Globus pallidus (tissue), 1 donor: ENCODE measurements at regions not wholly inside any gene's neighbourhood (a gene's known extent, or its start where the extent isn't known, plus 50 kb on each side); places are given as distances from the start of the nearest gene placed in this dataset.

Experiments used
- DNase-seq: peaks from one replicate; pipeline ENCODE4 v3.0.0-alpha.2; 2015; ENCODE audit warnings: low spot score

GRCh38 chr1:38217316-38217715, 170.7 kb upstream of the POU3F1 start:
- DNase-seq, result no peak

GRCh38 chr1:38213646-38214434, 167.2 kb upstream of the POU3F1 start:
- no peak for DNase-seq

GRCh38 chr1:38210895-38211177, 164.2 kb upstream of the POU3F1 start:
- DNase-seq, result no peak

GRCh38 chr1:38210021-38210894, 163.7 kb upstream of the POU3F1 start:
- no peak for DNase-seq

GRCh38 chr1:38208716-38209632, 162.4 kb upstream of the POU3F1 start:
- DNase-seq, result no peak

- no peak for DNase-seq
Observed at GRCh38 chr1:38207906-38208305, 161.3 kb upstream of the POU3F1 start.

GRCh38 chr1:38207275-38207674, 160.7 kb upstream of the POU3F1 start:
- no peak for DNase-seq

GRCh38 chr1:38204698-38205097, 158.1 kb upstream of the POU3F1 start:
- no peak for DNase-seq

- DNase-seq, result no peak
Observed at GRCh38 chr1:38203441-38203840, 156.8 kb upstream of the POU3F1 start.

GRCh38 chr1:38201431-38201830, 154.8 kb upstream of the POU3F1 start:
- no peak for DNase-seq

- no peak for DNase-seq
Observed at GRCh38 chr1:38198621-38199020, 152.0 kb upstream of the POU3F1 start.

- no peak for DNase-seq
Observed at GRCh38 chr1:38198099-38198498, 151.5 kb upstream of the POU3F1 start.

GRCh38 chr1:38197312-38198061, 150.9 kb upstream of the POU3F1 start:
- no peak for DNase-seq

- no peak for DNase-seq
Observed at GRCh38 chr1:38194472-38194871, 147.9 kb upstream of the POU3F1 start.

- DNase-seq, result no peak
Observed at GRCh38 chr1:38193040-38193439, 146.4 kb upstream of the POU3F1 start.

- no peak for DNase-seq
Observed at GRCh38 chr1:38191461-38191860, 144.9 kb upstream of the POU3F1 start.

- no peak for DNase-seq
Observed at GRCh38 chr1:38190983-38191382, 144.4 kb upstream of the POU3F1 start.

- DNase-seq, result no peak
Observed at GRCh38 chr1:38187552-38187951, 141.0 kb upstream of the POU3F1 start.

GRCh38 chr1:38186566-38186965, 140.0 kb upstream of the POU3F1 start:
- DNase-seq, result no peak

- DNase-seq, result no peak
Observed at GRCh38 chr1:38185913-38186312, 139.3 kb upstream of the POU3F1 start.

- DNase-seq, result no peak
Observed at GRCh38 chr1:38183747-38184146, 137.2 kb upstream of the POU3F1 start.

GRCh38 chr1:38183096-38183495, 136.5 kb upstream of the POU3F1 start:
- no peak for DNase-seq
